BLaER1 (cell line): ENCODE measurements at regions not wholly inside any gene's neighbourhood (a gene's known extent, or its start where the extent isn't known, plus 50 kb on each side); places are given as distances from the start of the nearest gene placed in this dataset.

Experiments
- H3K27ac ChIP-seq: shearing (Covaris generic); formaldehyde crosslinking; 2 replicates; pipeline ENCODE4 v1.8.1; 2022
- H3K27me3 ChIP-seq: shearing (Covaris generic); formaldehyde crosslinking; 2 replicates; pipeline ENCODE4 v1.8.1; 2022
- H3K36me3 ChIP-seq: shearing (Covaris generic); formaldehyde crosslinking; 2 replicates; pipeline ENCODE4 v1.8.1; 2022
- H3K4me1 ChIP-seq: shearing (Covaris generic); formaldehyde crosslinking; 2 replicates; pipeline ENCODE4 v1.8.1; 2022
- H3K4me2 ChIP-seq: shearing (Covaris generic); formaldehyde crosslinking; 2 replicates; pipeline ENCODE4 v1.8.1; 2022
- H3K4me3 ChIP-seq: shearing (Covaris generic); formaldehyde crosslinking; 2 replicates; pipeline ENCODE4 v1.8.1; 2022
- H3K9ac ChIP-seq: shearing (Covaris generic); formaldehyde crosslinking; 2 replicates; pipeline ENCODE4 v1.8.1; 2022
- H3K9me3 ChIP-seq: shearing (Covaris generic); formaldehyde crosslinking; 2 replicates; pipeline ENCODE4 v1.8.1; 2022
- H4K20me1 ChIP-seq: shearing (Covaris generic); formaldehyde crosslinking; 2 replicates; pipeline ENCODE4 v1.8.1; 2022
- Cebpa-rat ChIP-seq: shearing (Covaris generic); IDR thresholded peaks from 2 replicates; pipeline ENCODE4 v1.8.1; 2022

DNA sequence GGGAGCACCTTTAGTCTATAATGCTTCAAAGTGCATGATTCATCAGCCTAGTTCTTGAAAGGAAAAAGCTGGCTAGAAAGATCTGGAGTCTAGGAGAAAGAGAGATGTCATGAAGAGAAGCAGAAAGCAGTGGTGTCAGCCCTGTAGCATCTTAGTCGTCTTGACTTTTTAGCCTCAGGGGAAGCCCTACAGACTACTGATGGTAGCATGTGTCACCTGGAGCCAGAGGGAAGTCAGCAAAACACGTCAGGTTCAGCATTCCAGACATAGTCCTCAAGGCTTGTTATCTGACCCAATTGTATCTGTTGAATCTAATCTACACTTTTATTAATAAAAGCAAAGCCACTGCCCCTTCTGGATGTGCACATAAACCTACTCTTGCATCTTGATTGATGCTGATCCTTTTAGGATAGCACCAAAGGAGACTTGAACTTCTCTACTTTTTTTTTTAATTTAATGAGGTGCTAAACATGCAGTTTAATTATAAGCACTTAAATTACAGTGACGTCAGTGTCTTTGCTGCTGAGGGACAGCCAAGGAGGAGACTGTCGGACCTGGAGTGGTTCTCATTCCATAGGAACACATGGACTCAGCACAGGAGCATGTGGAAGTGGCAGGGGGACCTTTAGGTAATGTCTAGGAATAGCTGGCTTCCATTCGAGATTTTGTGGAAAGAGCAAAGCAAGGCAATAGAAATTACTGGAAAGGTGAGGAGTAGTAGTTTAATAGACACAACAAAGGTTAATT, 525.5 kb upstream of the SGCG start:
- Histone ChIP-seq H3K4me3 (no peak overlapping the region), H3K4me1 (no peaks in the 10 kb centered on the region), H3K27me3 (no peaks in the 10 kb centered on the region), H3K9ac (no peak overlapping the region), H3K27ac (no peak overlapping the region), H3K4me2 (no peak overlapping the region), H3K9me3 (no peaks in the 10 kb centered on the region), H4K20me1 (no peaks in the 10 kb centered on the region), H3K36me3 (no peaks in the 10 kb centered on the region)
- TF ChIP-seq Cebpa-rat, result no peak

DNA sequence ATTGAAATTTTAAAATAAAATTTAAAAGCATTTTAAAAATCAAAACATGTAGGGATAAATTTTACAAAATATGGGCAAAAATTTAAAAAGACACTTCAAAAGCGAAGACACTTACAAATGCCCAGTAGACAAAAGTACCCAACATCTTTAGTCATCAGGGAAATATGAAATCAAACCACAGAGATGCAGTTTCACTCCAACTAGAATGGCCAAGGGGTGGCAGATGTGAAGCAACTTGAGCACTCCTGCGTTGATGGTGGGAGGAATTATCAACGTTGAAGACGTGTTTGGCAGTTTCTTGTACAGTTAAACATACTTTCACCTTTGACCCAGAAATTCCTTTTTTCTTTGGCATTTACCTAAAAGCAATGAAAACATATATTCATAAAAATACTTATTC, 518.0 kb upstream of the SGCG start:
- Histone ChIP-seq H3K9ac (no peak overlapping the region), H4K20me1 (no peaks in the 10 kb centered on the region), H3K27me3 (no peaks in the 10 kb centered on the region), H3K36me3 (no peaks in the 10 kb centered on the region), H3K27ac (no peak overlapping the region), H3K4me2 (no peak overlapping the region), H3K9me3 (no peaks in the 10 kb centered on the region; the same call in 1 of the 2 replicates), H3K4me1 (no peaks in the 10 kb centered on the region), H3K4me3 (no peak overlapping the region)
- no peak for TF ChIP-seq Cebpa-rat

DNA sequence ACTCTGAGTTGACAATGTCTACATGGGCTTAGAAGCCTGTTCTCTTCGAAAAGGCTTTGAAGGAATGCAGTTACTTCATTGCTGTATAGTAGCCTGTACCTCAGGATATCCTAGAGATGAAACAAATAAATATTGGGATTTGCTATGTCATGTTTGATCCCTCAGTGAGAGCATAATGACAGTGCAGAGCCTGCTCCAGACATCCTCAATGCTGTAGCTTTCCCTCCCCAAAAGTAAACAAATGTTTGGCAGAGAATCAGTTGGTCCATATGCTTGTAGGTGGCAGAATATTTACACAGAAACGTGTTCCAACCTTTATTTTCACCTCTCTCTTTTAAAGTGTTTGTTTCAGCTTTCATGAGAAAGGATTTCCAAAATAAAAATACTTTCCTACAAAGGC, 515.3 kb upstream of the SGCG start:
- Histone ChIP-seq H3K4me3 (no peak overlapping the region), H3K9ac (no peak overlapping the region), H3K4me1 (no peaks in the 10 kb centered on the region), H3K36me3 (no peaks in the 10 kb centered on the region), H3K27me3 (no peaks in the 10 kb centered on the region), H3K9me3 (peaks cover 14% of the 10 kb centered on the region; the same call in 1 of the 2 replicates), H3K27ac (no peak overlapping the region), H3K4me2 (no peak overlapping the region), H4K20me1 (no peaks in the 10 kb centered on the region)
- TF ChIP-seq Cebpa-rat, result no peak

DNA sequence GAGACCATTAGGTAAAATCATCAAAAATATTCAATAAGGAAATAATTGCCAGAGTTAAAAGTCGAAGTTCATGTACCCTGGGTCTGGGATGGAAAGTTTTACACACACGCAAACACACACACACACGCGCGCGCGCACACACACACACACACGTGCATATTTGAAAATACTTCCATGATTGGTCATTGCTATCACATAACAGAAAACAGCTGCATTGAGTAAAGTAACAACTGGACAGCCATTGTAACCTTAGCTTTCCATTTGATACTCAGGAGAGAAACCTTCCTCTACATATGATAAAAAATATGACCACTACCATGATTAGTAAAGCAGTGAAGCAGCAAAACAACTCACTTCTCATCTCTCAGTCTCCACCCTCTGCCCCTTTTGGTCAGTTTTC, 490.0 kb upstream of the SGCG start:
- Histone ChIP-seq H3K4me1 (no peaks in the 10 kb centered on the region), H3K9me3 (peaks cover 42% of the 10 kb centered on the region), H3K27ac (no peak overlapping the region), H3K4me2 (no peak overlapping the region), H4K20me1 (no peaks in the 10 kb centered on the region), H3K4me3 (no peak overlapping the region), H3K36me3 (no peaks in the 10 kb centered on the region), H3K27me3 (no peaks in the 10 kb centered on the region), H3K9ac (no peak overlapping the region)
- no peak for TF ChIP-seq Cebpa-rat

DNA sequence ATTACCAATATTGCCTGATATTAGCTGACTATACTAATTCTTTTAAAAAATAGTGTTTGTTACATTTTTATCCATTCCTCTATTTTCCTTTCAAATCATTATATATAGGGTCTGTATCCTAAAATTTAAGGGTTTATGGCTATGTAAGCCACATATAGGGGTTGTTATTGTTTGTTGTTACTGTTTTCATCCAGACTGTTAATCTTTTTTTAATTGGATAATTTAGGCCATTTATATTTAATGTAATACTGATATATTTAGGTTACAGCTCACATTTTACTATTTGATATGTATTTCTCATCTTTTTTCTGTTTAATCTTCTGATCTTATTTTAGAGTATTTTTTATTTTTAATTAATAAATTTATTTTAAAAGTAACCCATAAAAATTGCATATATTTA, 487.1 kb upstream of the SGCG start:
- H3K4me3 ChIP-seq, result no peak overlapping the region
- peaks cover 7% of the 10 kb centered on the region for H3K4me1 ChIP-seq
- no peak overlapping the region for H3K9ac ChIP-seq
- no peaks in the 10 kb centered on the region for H3K36me3 ChIP-seq
- H3K27ac ChIP-seq, result no peak overlapping the region
- H3K4me2 ChIP-seq, result no peak overlapping the region
- H3K9me3 ChIP-seq, result peaks cover 40% of the 10 kb centered on the region
- H3K27me3 ChIP-seq, result no peaks in the 10 kb centered on the region
- no peak for TF ChIP-seq Cebpa-rat
- H4K20me1 ChIP-seq, result no peaks in the 10 kb centered on the region

DNA sequence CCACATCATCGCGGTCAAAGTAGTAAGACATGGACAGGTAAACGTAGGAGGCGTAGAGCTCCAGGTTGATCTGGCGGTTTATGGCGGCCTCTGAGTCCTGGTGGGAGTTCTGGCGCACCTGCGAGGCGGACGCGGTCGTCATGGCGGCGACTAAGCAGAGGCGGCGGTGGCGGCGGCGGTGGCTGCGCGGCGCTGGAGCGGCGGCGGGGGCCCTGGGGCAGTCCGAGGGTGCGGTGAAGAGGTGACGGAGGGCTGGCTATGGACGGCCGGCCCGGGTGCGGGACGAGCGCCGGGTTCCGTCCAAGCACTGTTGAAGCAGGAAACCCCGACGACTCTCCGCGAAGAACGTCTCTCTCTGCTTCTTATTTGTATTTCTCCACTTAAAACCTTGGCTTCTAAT, 484.3 kb upstream of the SGCG start:
- Histone ChIP-seq H3K4me2 (no peak overlapping the region), H4K20me1 (no peaks in the 10 kb centered on the region), H3K27me3 (no peaks in the 10 kb centered on the region), H3K9me3 (peaks cover 30% of the 10 kb centered on the region), H3K36me3 (no peaks in the 10 kb centered on the region), H3K4me1 (peaks cover 12% of the 10 kb centered on the region), H3K9ac (no peak overlapping the region), H3K27ac (no peak overlapping the region), H3K4me3 (no peak overlapping the region)
- TF ChIP-seq Cebpa-rat, result no peak

DNA sequence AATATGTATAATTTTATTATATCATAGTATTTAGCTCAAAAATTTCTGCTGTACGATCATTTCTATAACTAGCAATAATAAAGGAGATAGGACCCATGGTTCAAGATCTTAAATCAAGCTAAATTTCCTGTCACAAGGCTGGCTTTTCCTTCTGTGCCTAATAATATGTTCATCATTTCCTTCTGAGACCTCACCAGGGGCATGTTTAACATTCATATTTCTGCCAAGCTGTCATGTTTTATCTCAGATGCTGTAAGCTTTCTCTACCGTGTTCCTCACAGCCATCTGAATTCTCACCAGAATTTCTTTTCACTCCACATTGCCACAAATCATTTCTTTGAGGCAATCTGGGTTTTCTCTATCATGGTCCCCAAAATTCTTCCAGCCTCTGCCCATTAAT, 482.3 kb upstream of the SGCG start:
- no peak for TF ChIP-seq Cebpa-rat
- Histone ChIP-seq H3K4me3 (no peak overlapping the region), H3K4me2 (peak overlapping the region; percentile 51), H3K27ac (no peak overlapping the region), H4K20me1 (no peaks in the 10 kb centered on the region), H3K27me3 (no peaks in the 10 kb centered on the region), H3K9ac (no peak overlapping the region), H3K4me1 (peaks cover 12% of the 10 kb centered on the region), H3K36me3 (no peaks in the 10 kb centered on the region), H3K9me3 (peaks cover 25% of the 10 kb centered on the region)

DNA sequence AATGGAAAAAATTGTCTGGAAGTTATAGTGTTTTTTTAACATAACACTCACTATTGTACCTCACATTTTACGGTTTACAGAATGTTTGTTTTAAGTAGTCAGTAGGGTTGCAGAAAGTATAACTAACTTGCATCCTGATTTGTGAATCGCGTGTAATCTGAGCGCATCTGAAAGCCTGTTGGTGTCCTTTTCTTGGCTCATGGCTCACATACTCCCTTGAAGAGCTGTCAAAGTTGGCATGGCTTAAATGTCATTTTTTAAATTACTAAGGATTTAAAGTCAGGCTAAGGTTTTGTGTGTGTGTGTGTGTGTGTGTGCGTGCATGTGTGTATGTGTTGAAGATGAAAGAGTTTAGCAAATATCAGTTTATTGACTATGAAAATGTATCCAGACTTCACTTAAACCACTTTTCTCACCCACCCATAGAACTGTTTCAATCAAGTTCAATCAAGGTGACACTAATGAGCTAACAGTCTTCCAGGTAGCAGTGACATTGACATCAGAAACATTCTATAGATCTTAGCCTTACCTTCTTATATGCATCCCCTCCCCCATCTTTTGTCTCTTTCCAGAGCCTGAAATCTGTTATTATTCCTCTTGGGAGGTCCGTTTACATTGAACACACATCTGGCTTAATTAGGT, 480.4 kb upstream of the SGCG start:
- no peaks in the 10 kb centered on the region for H3K27me3 ChIP-seq
- H3K36me3 ChIP-seq, result no peaks in the 10 kb centered on the region
- no peak overlapping the region for H3K4me3 ChIP-seq
- H3K9me3 ChIP-seq, result peaks cover 19% of the 10 kb centered on the region
- no peak overlapping the region for H3K27ac ChIP-seq
- no peak overlapping the region for H3K4me2 ChIP-seq
- TF ChIP-seq Cebpa-rat, result no peak
- H3K4me1 ChIP-seq, result peaks cover 12% of the 10 kb centered on the region
- H3K9ac ChIP-seq, result no peak overlapping the region
- no peaks in the 10 kb centered on the region for H4K20me1 ChIP-seq

DNA sequence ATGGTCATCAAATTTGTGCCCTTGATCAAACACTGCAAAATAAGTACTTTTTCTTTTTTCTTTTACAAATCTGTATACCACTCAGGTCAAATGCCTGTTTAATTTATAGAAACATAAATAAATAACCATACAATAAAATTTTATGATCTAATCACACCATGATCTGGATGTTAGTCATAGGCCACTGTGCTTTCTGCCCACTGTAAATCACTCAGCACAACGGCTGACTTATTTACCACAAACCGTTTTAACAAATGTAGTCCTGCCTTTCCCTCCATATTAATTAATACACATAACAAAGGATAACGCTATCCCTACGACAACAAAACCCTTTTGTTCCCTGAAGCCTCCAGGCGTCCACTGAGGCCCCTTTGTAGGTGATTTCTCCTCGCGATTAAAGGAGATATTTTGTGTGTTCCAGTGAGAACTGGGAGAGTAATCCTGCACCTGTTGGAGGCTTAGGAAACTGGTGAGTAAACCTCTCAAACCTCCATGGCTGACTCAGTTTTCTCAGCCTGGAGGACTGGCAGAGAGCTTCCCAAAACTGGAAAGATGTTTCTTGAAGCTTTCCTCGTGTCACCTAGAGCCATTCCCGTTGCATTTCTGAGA, 477.1 kb upstream of the SGCG start:
- H3K9ac ChIP-seq, result no peak overlapping the region
- peaks cover 13% of the 10 kb centered on the region for H3K9me3 ChIP-seq
- H3K4me1 ChIP-seq, result peaks cover 4% of the 10 kb centered on the region
- H4K20me1 ChIP-seq, result no peaks in the 10 kb centered on the region
- no peak for TF ChIP-seq Cebpa-rat
- no peak overlapping the region for H3K27ac ChIP-seq
- H3K27me3 ChIP-seq, result no peaks in the 10 kb centered on the region
- no peaks in the 10 kb centered on the region for H3K36me3 ChIP-seq
- H3K4me2 ChIP-seq, result no peak overlapping the region
- no peak overlapping the region for H3K4me3 ChIP-seq

DNA sequence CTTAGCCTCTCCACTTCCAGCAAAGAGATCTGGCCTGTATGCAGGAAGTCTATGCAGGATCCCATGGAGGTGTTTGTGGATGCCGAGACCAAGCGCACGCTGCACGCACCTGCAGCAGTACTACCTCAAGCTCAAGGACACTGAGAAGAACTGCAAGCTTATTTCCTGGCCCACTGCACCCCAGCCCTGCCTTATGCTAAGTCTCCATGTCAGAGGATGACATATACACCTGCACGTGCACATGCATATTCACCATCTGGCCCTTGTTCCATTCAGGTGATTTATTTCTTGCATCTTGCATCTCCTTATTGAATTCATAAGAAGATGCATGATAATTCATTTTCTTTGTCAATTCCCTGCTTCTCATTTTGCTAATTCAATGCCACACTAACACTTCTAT, 472.8 kb upstream of the SGCG start:
- no peaks in the 10 kb centered on the region for H3K36me3 ChIP-seq
- no peaks in the 10 kb centered on the region for H4K20me1 ChIP-seq
- H3K9ac ChIP-seq, result no peak overlapping the region
- no peak overlapping the region for H3K27ac ChIP-seq
- no peak for TF ChIP-seq Cebpa-rat
- H3K27me3 ChIP-seq, result no peaks in the 10 kb centered on the region
- no peak overlapping the region for H3K4me2 ChIP-seq
- peaks cover 8% of the 10 kb centered on the region; the same call in 1 of the 2 replicates for H3K9me3 ChIP-seq
- no peaks in the 10 kb centered on the region for H3K4me1 ChIP-seq
- H3K4me3 ChIP-seq, result no peak overlapping the region
